Activated naive CD8-positive, alpha-beta T cell (primary cell): ENCODE measurements at regions not wholly inside any gene's neighbourhood (a gene's known extent, or its start where the extent isn't known, plus 50 kb on each side); places are given as distances from the start of the nearest gene placed in this dataset.
"Not testable (repeated sequence)": the region's sequence is repeated elsewhere in the genome, so short reads cannot be mapped to it uniquely, and the experiment has no call there.

Experiments
- H3K27ac Mint-ChIP-seq: one replicate; pipeline ENCODE4 v1.8.0; 2021; ENCODE audit warnings: mixed read lengths
- H3K27me3 Mint-ChIP-seq: one replicate; pipeline ENCODE4 v1.8.0; 2021; ENCODE audit warnings: mixed read lengths
- H3K36me3 Mint-ChIP-seq: one replicate; pipeline ENCODE4 v1.8.0; 2021; ENCODE audit warnings: mixed read lengths
- H3K4me1 Mint-ChIP-seq: one replicate; pipeline ENCODE4 v1.8.0; 2021; ENCODE audit warnings: low read depth, mixed read lengths
- H3K4me3 Mint-ChIP-seq: one replicate; pipeline ENCODE4 v1.8.0; 2021; ENCODE audit warnings: mild to moderate bottlenecking, mixed read lengths
- H3K9me3 Mint-ChIP-seq: one replicate; pipeline ENCODE4 v1.8.0; 2021; ENCODE audit warnings: low read depth, mixed read lengths

GRCh38 chr3:72515941-72516340 lies 332.3 kb downstream of the SHQ1 start:
- Mint-ChIP-seq H3K9me3 (no peaks in the 10 kb centered on the region), H3K4me3 (no peak overlapping the region), H3K27me3 (no peaks in the 10 kb centered on the region), H3K27ac (no peak overlapping the region), H3K36me3 (no peaks in the 10 kb centered on the region), H3K4me1 (peaks cover 7% of the 10 kb centered on the region)

GRCh38 chr3:72515281-72515680 lies 333.0 kb downstream of the SHQ1 start:
- Mint-ChIP-seq H3K4me3 (no peak overlapping the region), H3K4me1 (peaks cover 2% of the 10 kb centered on the region), H3K9me3 (no peaks in the 10 kb centered on the region), H3K36me3 (no peaks in the 10 kb centered on the region), H3K27me3 (no peaks in the 10 kb centered on the region), H3K27ac (no peak overlapping the region)

- H3K4me3 Mint-ChIP-seq: no peak overlapping the region
- no peaks in the 10 kb centered on the region for H3K9me3 Mint-ChIP-seq
- H3K36me3 Mint-ChIP-seq: no peaks in the 10 kb centered on the region
- no peak overlapping the region for H3K27ac Mint-ChIP-seq
- no peaks in the 10 kb centered on the region for H3K4me1 Mint-ChIP-seq
- no peaks in the 10 kb centered on the region for H3K27me3 Mint-ChIP-seq
Observed at GRCh38 chr3:72510247-72510646, 338.0 kb downstream of the SHQ1 start.

- H3K27ac Mint-ChIP-seq: no peak overlapping the region
- peaks cover 4% of the 10 kb centered on the region for H3K9me3 Mint-ChIP-seq
- H3K4me1 Mint-ChIP-seq: no peaks in the 10 kb centered on the region
- H3K27me3 Mint-ChIP-seq: no peaks in the 10 kb centered on the region
- H3K4me3 Mint-ChIP-seq: no peak overlapping the region
- no peaks in the 10 kb centered on the region for H3K36me3 Mint-ChIP-seq
Observed at GRCh38 chr3:72505539-72506405, 342.5 kb downstream of the SHQ1 start.

- not testable (repeated sequence) for H3K27me3 Mint-ChIP-seq, H3K9me3 Mint-ChIP-seq, H3K36me3 Mint-ChIP-seq, H3K4me1 Mint-ChIP-seq, H3K27ac Mint-ChIP-seq, H3K4me3 Mint-ChIP-seq
Observed at GRCh38 chr3:72497501-72497900, 350.7 kb downstream of the SHQ1 start.

GRCh38 chr3:72496051-72496670 lies 352.1 kb downstream of the SHQ1 start:
- no peaks in the 10 kb centered on the region for H3K36me3 Mint-ChIP-seq
- H3K27ac Mint-ChIP-seq: no peak overlapping the region
- H3K4me1 Mint-ChIP-seq: no peaks in the 10 kb centered on the region
- no peak overlapping the region for H3K4me3 Mint-ChIP-seq
- peaks cover 5% of the 10 kb centered on the region for H3K9me3 Mint-ChIP-seq
- H3K27me3 Mint-ChIP-seq: no peaks in the 10 kb centered on the region

GRCh38 chr3:72494626-72495025 lies 353.6 kb downstream of the SHQ1 start:
- H3K36me3 Mint-ChIP-seq: no peaks in the 10 kb centered on the region
- H3K9me3 Mint-ChIP-seq: peaks cover 5% of the 10 kb centered on the region
- no peak overlapping the region for H3K27ac Mint-ChIP-seq
- no peaks in the 10 kb centered on the region for H3K4me1 Mint-ChIP-seq
- H3K4me3 Mint-ChIP-seq: no peak overlapping the region
- no peaks in the 10 kb centered on the region for H3K27me3 Mint-ChIP-seq

- H3K4me3 Mint-ChIP-seq: no peak overlapping the region
- no peaks in the 10 kb centered on the region for H3K4me1 Mint-ChIP-seq
- no peaks in the 10 kb centered on the region for H3K36me3 Mint-ChIP-seq
- H3K9me3 Mint-ChIP-seq: peaks cover 5% of the 10 kb centered on the region
- no peaks in the 10 kb centered on the region for H3K27me3 Mint-ChIP-seq
- no peak overlapping the region for H3K27ac Mint-ChIP-seq
Observed at GRCh38 chr3:72494130-72494529, 354.1 kb downstream of the SHQ1 start.

- peaks cover 5% of the 10 kb centered on the region for H3K9me3 Mint-ChIP-seq
- H3K36me3 Mint-ChIP-seq: no peaks in the 10 kb centered on the region
- H3K27ac Mint-ChIP-seq: no peak overlapping the region
- peaks cover 13% of the 10 kb centered on the region for H3K4me1 Mint-ChIP-seq
- no peak overlapping the region for H3K4me3 Mint-ChIP-seq
- no peaks in the 10 kb centered on the region for H3K27me3 Mint-ChIP-seq
Observed at GRCh38 chr3:72492240-72492639, 356.0 kb downstream of the SHQ1 start.

- Mint-ChIP-seq H3K36me3 (no peaks in the 10 kb centered on the region), H3K9me3 (peaks cover 5% of the 10 kb centered on the region), H3K4me3 (no peak overlapping the region), H3K27me3 (no peaks in the 10 kb centered on the region), H3K27ac (no peak overlapping the region), H3K4me1 (peaks cover 22% of the 10 kb centered on the region)
Observed at GRCh38 chr3:72490688-72491435, 357.4 kb downstream of the SHQ1 start.

GRCh38 chr3:72489901-72490300 lies 358.3 kb downstream of the SHQ1 start:
- peaks cover 6% of the 10 kb centered on the region for H3K36me3 Mint-ChIP-seq
- no peak overlapping the region for H3K4me3 Mint-ChIP-seq
- peaks cover 31% of the 10 kb centered on the region for H3K4me1 Mint-ChIP-seq
- no peak overlapping the region for H3K27ac Mint-ChIP-seq
- peaks cover 12% of the 10 kb centered on the region for H3K9me3 Mint-ChIP-seq
- no peaks in the 10 kb centered on the region for H3K27me3 Mint-ChIP-seq

GRCh38 chr3:72488738-72489035 lies 359.6 kb downstream of the SHQ1 start:
- Mint-ChIP-seq H3K27ac (no peak overlapping the region), H3K27me3 (no peaks in the 10 kb centered on the region), H3K9me3 (peaks cover 12% of the 10 kb centered on the region), H3K36me3 (peaks cover 11% of the 10 kb centered on the region), H3K4me3 (no peak overlapping the region), H3K4me1 (peaks cover 41% of the 10 kb centered on the region)

- peaks cover 45% of the 10 kb centered on the region for H3K4me1 Mint-ChIP-seq
- no peak overlapping the region for H3K4me3 Mint-ChIP-seq
- no peaks in the 10 kb centered on the region for H3K27me3 Mint-ChIP-seq
- peaks cover 11% of the 10 kb centered on the region for H3K36me3 Mint-ChIP-seq
- H3K27ac Mint-ChIP-seq: peak overlapping the region; percentile 83
- H3K9me3 Mint-ChIP-seq: peaks cover 12% of the 10 kb centered on the region
Observed at GRCh38 chr3:72487946-72488737, 360.1 kb downstream of the SHQ1 start.

- H3K27ac Mint-ChIP-seq: peak overlapping the region; percentile 83
- H3K27me3 Mint-ChIP-seq: no peaks in the 10 kb centered on the region
- H3K9me3 Mint-ChIP-seq: peaks cover 12% of the 10 kb centered on the region
- peaks cover 54% of the 10 kb centered on the region for H3K4me1 Mint-ChIP-seq
- peaks cover 11% of the 10 kb centered on the region for H3K36me3 Mint-ChIP-seq
- H3K4me3 Mint-ChIP-seq: peak overlapping the region; percentile 0
Observed at GRCh38 chr3:72487078-72487765, 361.0 kb downstream of the SHQ1 start.
